ENCODE measurements at regions not wholly inside any gene's neighbourhood (a gene's known extent, or its start where the extent isn't known, plus 50 kb on each side); places are given as distances from the start of the nearest gene placed in this dataset.

GRCh38 chr13:29936956-29937355, 86.5 kb upstream of the UBL3 start:
- no peak for TF ChIP-seq CEBPB (IDR thresholded peaks at IDR 0.05)
- TF ChIP-seq REST (IDR thresholded peaks at IDR 0.05; ENCODE audit: low read depth) = no peak
- TF ChIP-seq USF1 (IDR thresholded peaks at IDR 0.05) = no peak

Data from Ishikawa (cell line).